ENCODE measurements at regions not wholly inside any gene's neighbourhood (a gene's known extent, or its start where the extent isn't known, plus 50 kb on each side); places are given as distances from the start of the nearest gene placed in this dataset.

- Histone ChIP-seq H3K27ac (no peak overlapping the region), H3K9me3 (no peaks in the 10 kb centered on the region), H3K27me3 (no peaks in the 10 kb centered on the region), H3K36me3 (no peaks in the 10 kb centered on the region), H3K4me3 (no peak overlapping the region), H3K4me1 (no peaks in the 10 kb centered on the region)
- no peak for DNase-seq (ENCODE audit: low spot score in 2 of 2)
- intact Hi-C loops (cut with DNase I), result no loop called here
- TF ChIP-seq CTCF (IDR thresholded peaks at IDR 0.05), result no peak
Measured at GRCh38 chr4:64516176-64516575, 106.9 kb upstream of the TECRL start.

GRCh38 chr4:64508089-64508488, 98.8 kb upstream of the TECRL start:
- Histone ChIP-seq H3K36me3 (no peaks in the 10 kb centered on the region), H3K4me3 (no peak overlapping the region), H3K27ac (no peak overlapping the region), H3K4me1 (no peaks in the 10 kb centered on the region), H3K9me3 (no peaks in the 10 kb centered on the region), H3K27me3 (no peaks in the 10 kb centered on the region)
- no peak for DNase-seq (ENCODE audit: low spot score in 2 of 2)
- TF ChIP-seq CTCF (IDR thresholded peaks at IDR 0.05), result no peak
- intact Hi-C loops (cut with DNase I), result no loop called here

GRCh38 chr4:64503945-64504675, 94.9 kb upstream of the TECRL start:
- intact Hi-C loops (cut with DNase I), result no loop called here
- Histone ChIP-seq H3K36me3 (no peaks in the 10 kb centered on the region), H3K27ac (no peak overlapping the region), H3K4me3 (no peak overlapping the region), H3K27me3 (no peaks in the 10 kb centered on the region), H3K9me3 (no peaks in the 10 kb centered on the region), H3K4me1 (no peaks in the 10 kb centered on the region)
- no peak for TF ChIP-seq CTCF (IDR thresholded peaks at IDR 0.05)
- DNase-seq (ENCODE audit: low spot score in 2 of 2), result no peak

GRCh38 chr4:64503416-64503815, 94.2 kb upstream of the TECRL start:
- intact Hi-C loops (cut with DNase I), result no loop called here
- Histone ChIP-seq H3K36me3 (no peaks in the 10 kb centered on the region), H3K27me3 (no peaks in the 10 kb centered on the region), H3K4me3 (no peak overlapping the region), H3K27ac (no peak overlapping the region), H3K9me3 (no peaks in the 10 kb centered on the region), H3K4me1 (no peaks in the 10 kb centered on the region)
- no peak for TF ChIP-seq CTCF (IDR thresholded peaks at IDR 0.05)
- no peak for DNase-seq (ENCODE audit: low spot score in 2 of 2)

- Histone ChIP-seq H3K9me3 (no peaks in the 10 kb centered on the region), H3K27me3 (no peaks in the 10 kb centered on the region), H3K4me3 (no peak overlapping the region), H3K4me1 (no peaks in the 10 kb centered on the region), H3K36me3 (no peaks in the 10 kb centered on the region), H3K27ac (no peak overlapping the region)
- TF ChIP-seq CTCF (IDR thresholded peaks at IDR 0.05), result no peak
- intact Hi-C loops (cut with DNase I), result no loop called here
- no peak for DNase-seq (ENCODE audit: low spot score in 2 of 2)
Measured at GRCh38 chr4:64497491-64497890, 88.2 kb upstream of the TECRL start.

- no peak overlapping the region for H3K4me3 ChIP-seq
- no peak for TF ChIP-seq CTCF (IDR thresholded peaks at IDR 0.05)
- no peak for DNase-seq (ENCODE audit: low spot score in 2 of 2)
- no peaks in the 10 kb centered on the region for H3K27me3 ChIP-seq
- H3K27ac ChIP-seq, result no peak overlapping the region
- no peaks in the 10 kb centered on the region for H3K36me3 ChIP-seq
- H3K9me3 ChIP-seq, result no peaks in the 10 kb centered on the region
- intact Hi-C loops (cut with DNase I), result no loop called here
- H3K4me1 ChIP-seq, result no peaks in the 10 kb centered on the region
Measured at GRCh38 chr4:64495946-64496345, 86.7 kb upstream of the TECRL start.

Measured in ascending aorta (tissue), 2 donors.